ENCODE measurements at regions not wholly inside any gene's neighbourhood (a gene's known extent, or its start where the extent isn't known, plus 50 kb on each side); places are given as distances from the start of the nearest gene placed in this dataset.

DNA sequence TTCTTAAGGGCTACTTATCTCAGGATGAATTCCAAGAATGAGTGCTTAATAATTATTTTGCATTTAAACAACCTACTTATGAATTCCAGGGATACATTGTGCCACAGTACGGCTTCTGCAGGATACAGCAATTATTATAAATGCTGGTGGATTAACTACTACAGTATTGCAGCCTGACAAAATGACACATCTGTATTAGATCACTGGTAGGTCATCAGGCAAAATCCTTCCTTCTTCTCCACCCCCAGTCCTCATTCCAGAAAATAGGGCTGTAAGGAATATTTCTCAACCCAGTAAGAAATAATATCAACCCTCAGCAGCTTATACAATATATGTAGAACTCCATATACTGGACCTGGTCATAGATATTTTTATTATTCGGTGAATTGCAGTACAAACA lies 79.3 kb upstream of the RORA start:
- no TSS peak for BruUV-seq (replicated peaks)
- Histone ChIP-seq H3K23ac (ENCODE audit: low read depth, low read length) (no peak overlapping the region), H4K8ac (ENCODE audit: low read depth in 2 of 2, low read length in 2 of 2) (no peak overlapping the region), H3K56ac (ENCODE audit: extremely low read depth, insufficient read depth, low read length) (no peak overlapping the region), H3K9me3 (ENCODE audit: control insufficient read depth, insufficient read depth, low read length) (no peaks in the 10 kb centered on the region), H4K91ac (ENCODE audit: insufficient read depth, low read depth, low read length) (no peak overlapping the region), H3K4ac (ENCODE audit: low read depth, low read length) (no peak overlapping the region), H4K5ac (ENCODE audit: low read depth, low read length) (no peak overlapping the region), H3K4me2 (ENCODE audit: low read depth, low read length) (no peak overlapping the region), H2AFZ (replicated peaks; ENCODE audit: low read length, poor library complexity) (no peak overlapping the region), H3K9me1 (ENCODE audit: insufficient read depth, low read length) (no peaks in the 10 kb centered on the region), H2AK5ac (ENCODE audit: low read depth, low read length) (no peak overlapping the region), H3K9ac (ENCODE audit: low read depth, low read length) (no peak overlapping the region), H4K20me1 (ENCODE audit: insufficient read depth, low read length) (no peaks in the 10 kb centered on the region), H3K14ac (replicated peaks; ENCODE audit: low read depth, low read length) (no peak overlapping the region), H2BK20ac (ENCODE audit: low read depth, low read length) (no peak overlapping the region), H3K36me3 (ENCODE audit: control insufficient read depth, insufficient read depth, low read length) (no peaks in the 10 kb centered on the region), H2BK5ac (ENCODE audit: low read depth, low read length, poor library complexity, severe bottlenecking) (no peak overlapping the region), H3K27me3 (ENCODE audit: control insufficient read depth, insufficient read depth, low read length) (no peaks in the 10 kb centered on the region), H3K4me3 (ENCODE audit: insufficient read depth, low read depth, low read length) (no peak overlapping the region), H3K79me1 (ENCODE audit: low read depth in 1 of 2, low read length in 2 of 2) (no peaks in the 10 kb centered on the region), H2BK120ac (ENCODE audit: low read depth, low read length) (no peak overlapping the region), H2BK15ac (ENCODE audit: low read depth, low read length) (no peak overlapping the region), H3K4me1 (ENCODE audit: control insufficient read depth, insufficient read depth, low read length) (no peaks in the 10 kb centered on the region), H3K27ac (ENCODE audit: insufficient read depth, low read length) (no peak overlapping the region), H2AK9ac (replicated peaks; ENCODE audit: low read depth, low read length, poor library complexity) (no peak overlapping the region), H3K18ac (ENCODE audit: low read depth, low read length) (no peak overlapping the region)
- CTCF ChIA-PET = no interaction called here
- no CpG with 5 or more reads among the region's 2 CpGs for WGBS, 2 experiments (ENCODE audit: extremely low coverage in 2 of 2, insufficient read length in 1 of 2)
- no peak for ATAC-seq (ENCODE audit: low read depth)
- intact Hi-C loops (cut with micrococcal nuclease) = no loop called here
- in situ Hi-C loops (cut with MboI; ENCODE audit: low sequenced_read_pairs) = no loop called here
- TF ChIP-seq, protein P1, sequence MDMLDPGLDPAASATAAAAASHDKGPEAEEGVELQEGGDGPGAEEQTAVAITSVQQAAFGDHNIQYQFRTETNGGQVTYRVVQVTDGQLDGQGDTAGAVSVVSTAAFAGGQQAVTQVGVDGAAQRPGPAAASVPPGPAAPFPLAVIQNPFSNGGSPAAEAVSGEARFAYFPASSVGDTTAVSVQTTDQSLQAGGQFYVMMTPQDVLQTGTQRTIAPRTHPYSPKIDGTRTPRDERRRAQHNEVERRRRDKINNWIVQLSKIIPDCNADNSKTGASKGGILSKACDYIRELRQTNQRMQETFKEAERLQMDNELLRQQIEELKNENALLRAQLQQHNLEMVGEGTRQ (IDR thresholded peaks at IDR 0.05; ENCODE audit: low read depth, low read length) = no peak
- no peak for TF ChIP-seq RAD21 (IDR thresholded peaks at IDR 0.05; ENCODE audit: low read length)
- TF ChIP-seq MAFK (IDR thresholded peaks at IDR 0.05; ENCODE audit: low read depth, low read length) = no peak
- DNase-seq = no peak
- POLR2A ChIA-PET (ENCODE audit: unreplicated experiment) = no interaction called here
- dilution Hi-C loops (cut with HindIII; ENCODE audit: low sequenced_read_pairs, unreplicated experiment) = no loop called here
